ENCODE measurements at regions not wholly inside any gene's neighbourhood (a gene's known extent, or its start where the extent isn't known, plus 50 kb on each side); places are given as distances from the start of the nearest gene placed in this dataset.
"Not testable (repeated sequence)": the region's sequence is repeated elsewhere in the genome, so short reads cannot be mapped to it uniquely, and the experiment has no call there.

GRCh38 chr4:175281894-175282293 lies 363.7 kb downstream of the ADAM29 start:
- DNase-seq (ENCODE audit: low spot score), result no peak

- no peak for DNase-seq (ENCODE audit: low spot score)
Observed at GRCh38 chr4:175282407-175282806, 364.2 kb downstream of the ADAM29 start.

- no peak for DNase-seq (ENCODE audit: low spot score)
Observed at GRCh38 chr4:175290401-175290800, 372.2 kb downstream of the ADAM29 start.

GRCh38 chr4:175297965-175298565 lies 379.9 kb downstream of the ADAM29 start:
- no peak for DNase-seq (ENCODE audit: low spot score)

GRCh38 chr4:175306436-175306835 lies 388.3 kb downstream of the ADAM29 start:
- no peak for DNase-seq (ENCODE audit: low spot score)

GRCh38 chr4:175307326-175307725 lies 389.2 kb downstream of the ADAM29 start:
- DNase-seq (ENCODE audit: low spot score), result no peak

- DNase-seq (ENCODE audit: low spot score), result no peak
Observed at GRCh38 chr4:175308236-175308635, 390.1 kb downstream of the ADAM29 start.

- no peak for DNase-seq (ENCODE audit: low spot score)
Observed at GRCh38 chr4:175309041-175309440, 390.9 kb downstream of the ADAM29 start.

- DNase-seq (ENCODE audit: low spot score), result no peak
Observed at GRCh38 chr4:175325230-175325629, 407.1 kb downstream of the ADAM29 start.

GRCh38 chr4:175326796-175327195 lies 408.6 kb downstream of the ADAM29 start:
- DNase-seq (ENCODE audit: low spot score), result no peak

- no peak for DNase-seq (ENCODE audit: low spot score)
Observed at GRCh38 chr4:175330236-175330635, 412.1 kb downstream of the ADAM29 start.

GRCh38 chr4:175330652-175331051 lies 412.5 kb downstream of the ADAM29 start:
- DNase-seq (ENCODE audit: low spot score), result no peak

- no peak for DNase-seq (ENCODE audit: low spot score)
Observed at GRCh38 chr4:175335331-175335730, 417.2 kb downstream of the ADAM29 start.

- DNase-seq (ENCODE audit: low spot score), result not testable (repeated sequence)
Observed at GRCh38 chr4:175336570-175336969, 418.4 kb downstream of the ADAM29 start.

GRCh38 chr4:175339100-175339707 lies 421.0 kb downstream of the ADAM29 start:
- no peak for DNase-seq (ENCODE audit: low spot score)

- DNase-seq (ENCODE audit: low spot score), result no peak
Observed at GRCh38 chr4:175341203-175341755, 423.1 kb downstream of the ADAM29 start.

- DNase-seq (ENCODE audit: low spot score), result no peak
Observed at GRCh38 chr4:175346376-175346775, 428.2 kb downstream of the ADAM29 start.

- no peak for DNase-seq (ENCODE audit: low spot score)
Observed at GRCh38 chr4:175350246-175350645, 432.1 kb downstream of the ADAM29 start.

- no peak for DNase-seq (ENCODE audit: low spot score)
Observed at GRCh38 chr4:175351473-175351872, 433.3 kb downstream of the ADAM29 start.

- DNase-seq (ENCODE audit: low spot score), result no peak
Observed at GRCh38 chr4:175369087-175369486, 443.0 kb downstream of the GPM6A start.

- DNase-seq (ENCODE audit: low spot score), result no peak
Observed at GRCh38 chr4:175371091-175371490, 441.0 kb downstream of the GPM6A start.

GRCh38 chr4:175373031-175373430 lies 439.0 kb downstream of the GPM6A start:
- DNase-seq (ENCODE audit: low spot score), result no peak

- no peak for DNase-seq (ENCODE audit: low spot score)
Observed at GRCh38 chr4:175374459-175374858, 437.6 kb downstream of the GPM6A start.
